ENCODE measurements at regions not wholly inside any gene's neighbourhood (a gene's known extent, or its start where the extent isn't known, plus 50 kb on each side); places are given as distances from the start of the nearest gene placed in this dataset.

GRCh38 chr17:15888436-15888835 lies 56.5 kb upstream of the ADORA2B start:
- Histone ChIP-seq H3K4me3 (ENCODE audit: insufficient read depth, low read depth, low read length) (no peak overlapping the region), H3K27me3 (ENCODE audit: insufficient read depth, low read length) (no peaks in the 10 kb centered on the region), H3K4me1 (ENCODE audit: insufficient read depth, low read length) (peaks cover 2% of the 10 kb centered on the region), H3K27ac (ENCODE audit: low read depth, low read length) (no peak overlapping the region), H3K9me3 (ENCODE audit: insufficient read depth, low read depth, low read length) (no peaks in the 10 kb centered on the region), H3K36me3 (ENCODE audit: insufficient read depth, low read length) (no peaks in the 10 kb centered on the region), H4K20me1 (ENCODE audit: insufficient read depth, low read length) (no peaks in the 10 kb centered on the region), H2AFZ (ENCODE audit: low read depth, low read length) (no peak overlapping the region), H3K79me2 (ENCODE audit: insufficient read depth, low read length) (no peaks in the 10 kb centered on the region), H3K9ac (ENCODE audit: low read length) (no peak overlapping the region), H3K4me2 (ENCODE audit: low read length) (no peak overlapping the region)
- H3K27ac Mint-ChIP-seq (ENCODE audit: unreplicated experiment) = no peak overlapping the region
- H3K9me3 Mint-ChIP-seq (ENCODE audit: unreplicated experiment) = no peaks in the 10 kb centered on the region
- no peak overlapping the region for H3K4me3 Mint-ChIP-seq (ENCODE audit: unreplicated experiment)
- DNase-seq (ENCODE audit: low read depth) (no peak), FAIRE-seq (no peak)
- H3K36me3 Mint-ChIP-seq (ENCODE audit: low read depth, unreplicated experiment) = no peaks in the 10 kb centered on the region
- no peaks in the 10 kb centered on the region for H3K27me3 Mint-ChIP-seq (ENCODE audit: low read depth, unreplicated experiment)
- TF ChIP-seq EZH2 (IDR thresholded peaks at IDR 0.05; ENCODE audit: insufficient read depth, low read length) (no peak), CTCF (IDR thresholded peaks at IDR 0.05; ENCODE audit: insufficient read depth, low read depth, low read length) (no peak)
- no peaks in the 10 kb centered on the region for H3K4me1 Mint-ChIP-seq (ENCODE audit: low read depth, unreplicated experiment)

DNA sequence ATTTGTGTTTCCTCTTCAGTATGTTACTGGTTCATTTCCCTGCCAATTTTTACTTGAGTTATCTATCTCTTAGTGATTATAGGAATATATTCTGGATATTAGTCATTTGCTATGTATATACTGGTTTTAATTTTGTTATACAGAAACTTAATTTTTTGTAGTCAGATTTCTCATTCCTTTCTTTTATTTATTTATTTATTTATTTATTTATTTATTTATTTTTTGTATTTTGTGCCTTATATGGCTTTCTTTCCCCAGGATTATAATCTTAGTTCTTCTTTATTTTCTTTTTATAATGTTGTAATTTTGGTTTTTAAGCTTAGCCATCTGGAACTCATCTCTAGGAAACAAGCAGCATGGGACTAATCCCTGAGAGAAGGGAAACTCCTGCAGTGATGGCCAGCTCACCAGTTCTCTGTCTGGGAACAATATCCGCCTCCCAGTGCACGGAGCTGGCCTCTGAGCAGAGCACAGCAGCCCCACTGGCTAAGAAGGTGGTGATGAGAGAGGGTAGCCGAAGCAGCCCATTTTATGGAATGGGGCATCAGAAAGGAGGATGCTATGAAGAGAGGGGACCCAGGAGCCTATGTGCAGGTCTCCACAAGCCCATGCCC lies 54.5 kb upstream of the ADORA2B start:
- Histone ChIP-seq H3K4me1 (ENCODE audit: insufficient read depth, low read length) (peaks cover 5% of the 10 kb centered on the region), H3K79me2 (ENCODE audit: insufficient read depth, low read length) (no peaks in the 10 kb centered on the region), H3K4me3 (ENCODE audit: insufficient read depth, low read depth, low read length) (no peak overlapping the region), H3K4me2 (ENCODE audit: low read length) (no peak overlapping the region), H3K36me3 (ENCODE audit: insufficient read depth, low read length) (no peaks in the 10 kb centered on the region), H3K27me3 (ENCODE audit: insufficient read depth, low read length) (no peaks in the 10 kb centered on the region), H4K20me1 (ENCODE audit: insufficient read depth, low read length) (no peaks in the 10 kb centered on the region), H3K9ac (ENCODE audit: low read length) (no peak overlapping the region), H3K9me3 (ENCODE audit: insufficient read depth, low read depth, low read length) (no peaks in the 10 kb centered on the region), H2AFZ (ENCODE audit: low read depth, low read length) (no peak overlapping the region), H3K27ac (ENCODE audit: low read depth, low read length) (no peak overlapping the region)
- Mint-ChIP-seq H3K27ac (ENCODE audit: unreplicated experiment) (no peak overlapping the region), H3K9me3 (ENCODE audit: unreplicated experiment) (no peaks in the 10 kb centered on the region), H3K4me3 (ENCODE audit: unreplicated experiment) (no peak overlapping the region), H3K27me3 (ENCODE audit: low read depth, unreplicated experiment) (peaks cover 4% of the 10 kb centered on the region), H3K36me3 (ENCODE audit: low read depth, unreplicated experiment) (no peaks in the 10 kb centered on the region), H3K4me1 (ENCODE audit: low read depth, unreplicated experiment) (no peaks in the 10 kb centered on the region)
- FAIRE-seq (no peak), DNase-seq (ENCODE audit: low read depth) (no peak)
- TF ChIP-seq CTCF (IDR thresholded peaks at IDR 0.05; ENCODE audit: insufficient read depth, low read depth, low read length) (no peak), EZH2 (IDR thresholded peaks at IDR 0.05; ENCODE audit: insufficient read depth, low read length) (no peak)

DNA sequence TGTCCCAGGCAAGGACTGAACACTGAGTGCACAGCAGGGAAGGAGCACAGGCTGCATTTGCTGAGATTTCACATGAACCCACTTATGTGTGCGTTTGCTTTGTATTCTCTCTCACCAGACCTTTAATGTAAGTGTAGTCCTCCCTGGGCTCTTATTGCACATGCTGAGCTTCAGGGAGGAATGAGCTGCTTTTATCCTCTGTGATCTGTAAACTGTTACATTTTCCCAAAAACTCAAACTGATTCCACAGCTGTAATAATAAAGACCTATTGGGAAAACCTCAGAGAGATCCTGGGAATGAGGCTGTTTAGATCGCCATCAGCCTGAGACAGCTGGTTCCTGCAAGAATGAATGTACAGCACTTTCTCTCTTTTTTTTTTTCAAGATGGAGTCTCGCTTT lies 53.6 kb upstream of the ADORA2B start:
- Histone ChIP-seq H3K79me2 (ENCODE audit: insufficient read depth, low read length) (no peaks in the 10 kb centered on the region), H3K4me2 (ENCODE audit: low read length) (no peak overlapping the region), H3K9ac (ENCODE audit: low read length) (no peak overlapping the region), H4K20me1 (ENCODE audit: insufficient read depth, low read length) (no peaks in the 10 kb centered on the region), H3K36me3 (ENCODE audit: insufficient read depth, low read length) (no peaks in the 10 kb centered on the region), H3K27me3 (ENCODE audit: insufficient read depth, low read length) (no peaks in the 10 kb centered on the region), H2AFZ (ENCODE audit: low read depth, low read length) (no peak overlapping the region), H3K4me3 (ENCODE audit: insufficient read depth, low read depth, low read length) (no peak overlapping the region), H3K4me1 (ENCODE audit: insufficient read depth, low read length) (peaks cover 5% of the 10 kb centered on the region), H3K27ac (ENCODE audit: low read depth, low read length) (no peak overlapping the region), H3K9me3 (ENCODE audit: insufficient read depth, low read depth, low read length) (no peaks in the 10 kb centered on the region)
- Mint-ChIP-seq H3K4me1 (ENCODE audit: low read depth, unreplicated experiment) (no peaks in the 10 kb centered on the region), H3K27me3 (ENCODE audit: low read depth, unreplicated experiment) (peaks cover 4% of the 10 kb centered on the region), H3K27ac (ENCODE audit: unreplicated experiment) (no peak overlapping the region), H3K36me3 (ENCODE audit: low read depth, unreplicated experiment) (no peaks in the 10 kb centered on the region), H3K4me3 (ENCODE audit: unreplicated experiment) (no peak overlapping the region), H3K9me3 (ENCODE audit: unreplicated experiment) (no peaks in the 10 kb centered on the region)
- DNase-seq (ENCODE audit: low read depth) (no peak), FAIRE-seq (no peak)
- TF ChIP-seq EZH2 (IDR thresholded peaks at IDR 0.05; ENCODE audit: insufficient read depth, low read length) = no peak
- TF ChIP-seq CTCF (IDR thresholded peaks at IDR 0.05; ENCODE audit: insufficient read depth, low read depth, low read length) = no peak
